ENCODE measurements at regions not wholly inside any gene's neighbourhood (a gene's known extent, or its start where the extent isn't known, plus 50 kb on each side); places are given as distances from the start of the nearest gene placed in this dataset.

GRCh38 chr3:181631901-181632300 is 79.8 kb upstream of the SOX2 start:
- Histone ChIP-seq H3K27me3 (ENCODE audit: control insufficient read depth, insufficient read depth, low read length) (no peaks in the 10 kb centered on the region), H3K27ac (ENCODE audit: low read depth, low read length) (no peak overlapping the region), H3K9me3 (ENCODE audit: control insufficient read depth, insufficient read depth, low read length) (no peaks in the 10 kb centered on the region), H3K4me3 (ENCODE audit: low read depth, low read length) (no peak overlapping the region)
- no peak for TF ChIP-seq CTCF (IDR thresholded peaks at IDR 0.05; ENCODE audit: low read depth, low read length)
- no peak for DNase-seq (ENCODE audit: low read depth, low spot score)
- POLR2A ChIA-PET = no interaction called here
- CTCF ChIA-PET = no interaction called here

GRCh38 chr3:181630853-181631252 is 80.9 kb upstream of the SOX2 start:
- POLR2A ChIA-PET = no interaction called here

GRCh38 chr3:181629711-181630110 is 82.0 kb upstream of the SOX2 start:
- POLR2A ChIA-PET = interaction anchor here (0.6 kb wide), 1 partner anchor 9 kb away, joined by 3 read pairs; no protein-coding TSS in a partner anchor
- CTCF ChIA-PET = interaction anchor here (1.3 kb wide), 1 partner anchor 73 kb away, joined by 3 read pairs; no protein-coding TSS in a partner anchor
- no peak for DNase-seq (ENCODE audit: low read depth, low spot score)

More at GRCh38 chr3:181630853-181631252, 80.9 kb upstream of the SOX2 start:
- no peaks in the 10 kb centered on the region for H3K27me3 ChIP-seq (ENCODE audit: control insufficient read depth, insufficient read depth, low read length)
- H3K9me3 ChIP-seq (ENCODE audit: control insufficient read depth, insufficient read depth, low read length) = no peaks in the 10 kb centered on the region
- no peak for TF ChIP-seq CTCF (IDR thresholded peaks at IDR 0.05; ENCODE audit: low read depth, low read length)
- H3K4me3 ChIP-seq (ENCODE audit: low read depth, low read length) = no peak overlapping the region
- H3K27ac ChIP-seq (ENCODE audit: low read depth, low read length) = no peak overlapping the region
- CTCF ChIA-PET = interaction anchor here (0.6 to 1.3 kb wide), 3 partner anchors 12 to 78 kb away, joined by 3 to 5 read pairs (median 3); no protein-coding TSS in a partner anchor
- no peak for DNase-seq (ENCODE audit: low read depth, low spot score)

GRCh38 chr3:181629029-181629428 is 82.7 kb upstream of the SOX2 start:
- POLR2A ChIA-PET = no interaction called here
- no peak overlapping the region for H3K27ac ChIP-seq (ENCODE audit: low read depth, low read length)

More at GRCh38 chr3:181629711-181630110, 82.0 kb upstream of the SOX2 start:
- TF ChIP-seq CTCF (IDR thresholded peaks at IDR 0.05; ENCODE audit: low read depth, low read length) = no peak
- Histone ChIP-seq H3K4me3 (ENCODE audit: low read depth, low read length) (no peak overlapping the region), H3K9me3 (ENCODE audit: control insufficient read depth, insufficient read depth, low read length) (no peaks in the 10 kb centered on the region), H3K27ac (ENCODE audit: low read depth, low read length) (no peak overlapping the region), H3K27me3 (ENCODE audit: control insufficient read depth, insufficient read depth, low read length) (no peaks in the 10 kb centered on the region)

More at GRCh38 chr3:181629029-181629428, 82.7 kb upstream of the SOX2 start:
- no peak overlapping the region for H3K4me3 ChIP-seq (ENCODE audit: low read depth, low read length)
- no peak for DNase-seq (ENCODE audit: low read depth, low spot score)
- TF ChIP-seq CTCF (IDR thresholded peaks at IDR 0.05; ENCODE audit: low read depth, low read length) = no peak
- no peaks in the 10 kb centered on the region for H3K27me3 ChIP-seq (ENCODE audit: control insufficient read depth, insufficient read depth, low read length)
- CTCF ChIA-PET = interaction anchor here (0.7 kb wide), 1 partner anchor 71 kb away, joined by 3 read pairs; no protein-coding TSS in a partner anchor
- no peaks in the 10 kb centered on the region for H3K9me3 ChIP-seq (ENCODE audit: control insufficient read depth, insufficient read depth, low read length)

All from AG04450 (cell line).